Colonic mucosa (tissue), 4 donors: ENCODE measurements at regions not wholly inside any gene's neighbourhood (a gene's known extent, or its start where the extent isn't known, plus 50 kb on each side); places are given as distances from the start of the nearest gene placed in this dataset.

Source experiments
- DNase-seq: peaks from one replicate; pipeline ENCODE4 v3.0.0-alpha.2; 2020
- H3K27ac ChIP-seq: fragments of 200-600 bp; one replicate; pipeline ENCODE4 v1.8.0; 2021
- H3K27me3 ChIP-seq: fragments of 200-600 bp; one replicate; pipeline ENCODE4 v1.8.0; 2021
- H3K36me3 ChIP-seq: fragments of 200-600 bp; one replicate; pipeline ENCODE4 v1.8.0; 2021
- H3K4me1 ChIP-seq: fragments of 200-600 bp; one replicate; pipeline ENCODE4 v1.8.0; 2021; ENCODE audit warnings: mild to moderate bottlenecking
- H3K4me3 ChIP-seq: fragments of 200-600 bp; one replicate; pipeline ENCODE4 v1.8.0; 2021
- H3K9ac ChIP-seq, 2 donors: one replicate each; pipeline ENCODE4 v1.7.0; 2013; ENCODE audit warnings: control low read depth in 2 of 2, low read depth in 2 of 2, low read length in 2 of 2
- H3K9me3 ChIP-seq: fragments of 200-600 bp; one replicate; pipeline ENCODE4 v1.8.0; 2021
- CTCF ChIP-seq: fragments of 200-600 bp; IDR thresholded peaks from one replicate; pipeline ENCODE4 v1.8.0; 2022; ENCODE audit warnings: antibody characterized with exemption, mild to moderate bottlenecking
- intact Hi-C: fragments of 100-400 bp; cut with DNase I; formaldehyde crosslinking; loops from one replicate; pipeline ENCODE4 v1.14.1; 2022
- donor health status: healthy.
- donor health status: DM: no; HTN: no; CAD: no.
- donor health status: DM: no; HTN: no; CAD: no.

DNA sequence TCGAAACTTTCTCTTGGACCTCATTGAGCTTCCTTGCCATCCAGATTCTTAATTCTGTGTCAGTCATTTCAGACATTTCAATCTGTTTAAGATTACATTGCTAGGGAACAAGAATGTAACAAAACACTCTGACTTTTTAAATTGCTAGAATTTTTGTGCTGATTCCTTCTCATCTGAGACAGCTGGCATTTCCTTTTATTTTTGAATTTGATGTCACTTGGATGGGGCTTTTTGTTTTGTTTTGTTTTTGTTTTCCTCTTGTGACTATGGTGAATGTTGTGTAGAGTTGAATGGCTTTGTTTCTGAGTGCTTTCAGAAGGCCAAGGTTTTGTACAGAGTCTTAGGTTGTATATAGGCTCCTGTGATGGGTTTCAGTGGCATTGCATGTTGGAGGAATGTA is 1129.3 kb downstream of the NAALADL2 start:
- Histone ChIP-seq H3K9me3 (no peaks in the 10 kb centered on the region), H3K9ac (no peak overlapping the region), H3K36me3 (no peaks in the 10 kb centered on the region), H3K4me1 (no peaks in the 10 kb centered on the region), H3K27me3 (no peaks in the 10 kb centered on the region), H3K27ac (no peak overlapping the region), H3K4me3 (no peak overlapping the region)
- no peak for DNase-seq
- no peak for TF ChIP-seq CTCF
- intact Hi-C loops: no loop called here

- no peaks in the 10 kb centered on the region for H3K27me3 ChIP-seq
- H3K4me3 ChIP-seq: no peak overlapping the region
- H3K9me3 ChIP-seq: no peaks in the 10 kb centered on the region
- no peaks in the 10 kb centered on the region for H3K4me1 ChIP-seq
- intact Hi-C loops: no loop called here
- DNase-seq: no peak
- no peak overlapping the region for H3K9ac ChIP-seq
- H3K27ac ChIP-seq: no peak overlapping the region
- no peak for TF ChIP-seq CTCF
- no peaks in the 10 kb centered on the region for H3K36me3 ChIP-seq
Measured at GRCh38 chr3:175985781-175986180, 1126.6 kb downstream of the NAALADL2 start.

DNA sequence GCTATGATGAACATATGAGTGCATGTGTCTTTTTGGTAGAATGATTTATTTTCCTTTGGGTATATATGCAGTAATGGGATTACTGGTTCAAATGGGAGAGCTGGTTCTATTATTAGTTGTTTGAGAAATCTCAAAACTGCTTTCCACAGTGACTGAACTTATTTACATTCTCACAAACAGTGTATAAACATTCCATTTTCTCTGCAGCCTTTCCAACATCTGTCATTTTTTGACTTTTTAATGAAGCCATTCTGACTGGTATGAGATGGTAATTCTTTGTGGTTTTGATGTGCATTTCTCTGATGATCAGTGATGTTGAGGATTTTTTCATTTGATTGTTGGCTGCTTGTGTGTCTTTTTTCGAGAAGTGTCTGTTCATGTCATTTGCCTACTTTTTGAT is 1124.2 kb downstream of the NAALADL2 start:
- no peak overlapping the region for H3K4me3 ChIP-seq
- intact Hi-C loops: no loop called here
- no peaks in the 10 kb centered on the region for H3K4me1 ChIP-seq
- no peak overlapping the region for H3K27ac ChIP-seq
- TF ChIP-seq CTCF: no peak
- DNase-seq: no peak
- H3K27me3 ChIP-seq: no peaks in the 10 kb centered on the region
- no peaks in the 10 kb centered on the region for H3K9me3 ChIP-seq
- no peak overlapping the region for H3K9ac ChIP-seq
- no peaks in the 10 kb centered on the region for H3K36me3 ChIP-seq

DNA sequence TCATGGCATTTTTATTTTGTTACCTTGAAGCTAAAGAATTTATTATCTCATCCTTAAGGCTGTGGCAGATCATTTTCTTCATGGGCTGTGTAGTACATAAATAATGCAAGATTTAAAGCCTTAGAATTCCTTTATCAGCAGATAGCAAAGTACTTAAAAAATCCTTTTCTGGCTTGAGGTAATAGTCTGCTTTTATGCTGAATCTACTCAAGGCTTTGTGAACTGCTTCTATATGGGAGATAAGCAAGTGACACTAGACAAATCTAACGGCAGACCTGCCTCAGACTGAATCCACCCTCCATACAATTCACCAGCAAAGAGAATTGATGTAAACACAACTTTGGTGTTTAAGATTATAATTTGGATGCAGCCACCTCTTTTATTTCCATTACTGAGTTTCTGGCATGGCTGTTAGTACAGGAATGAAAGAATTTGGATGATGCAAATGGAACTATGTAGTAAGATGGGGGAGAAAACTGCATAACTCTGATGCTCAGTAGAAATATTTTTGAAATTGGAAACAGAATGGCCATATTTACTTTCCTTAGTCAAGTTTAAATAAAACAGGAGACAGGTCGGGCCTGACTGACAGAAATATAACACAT is 1121.5 kb downstream of the NAALADL2 start:
- Histone ChIP-seq H3K9ac (no peak overlapping the region), H3K9me3 (no peaks in the 10 kb centered on the region), H3K27me3 (no peaks in the 10 kb centered on the region), H3K36me3 (no peaks in the 10 kb centered on the region), H3K4me3 (no peak overlapping the region), H3K27ac (no peak overlapping the region), H3K4me1 (no peaks in the 10 kb centered on the region)
- no peak for DNase-seq
- TF ChIP-seq CTCF: no peak
- intact Hi-C loops: no loop called here

DNA sequence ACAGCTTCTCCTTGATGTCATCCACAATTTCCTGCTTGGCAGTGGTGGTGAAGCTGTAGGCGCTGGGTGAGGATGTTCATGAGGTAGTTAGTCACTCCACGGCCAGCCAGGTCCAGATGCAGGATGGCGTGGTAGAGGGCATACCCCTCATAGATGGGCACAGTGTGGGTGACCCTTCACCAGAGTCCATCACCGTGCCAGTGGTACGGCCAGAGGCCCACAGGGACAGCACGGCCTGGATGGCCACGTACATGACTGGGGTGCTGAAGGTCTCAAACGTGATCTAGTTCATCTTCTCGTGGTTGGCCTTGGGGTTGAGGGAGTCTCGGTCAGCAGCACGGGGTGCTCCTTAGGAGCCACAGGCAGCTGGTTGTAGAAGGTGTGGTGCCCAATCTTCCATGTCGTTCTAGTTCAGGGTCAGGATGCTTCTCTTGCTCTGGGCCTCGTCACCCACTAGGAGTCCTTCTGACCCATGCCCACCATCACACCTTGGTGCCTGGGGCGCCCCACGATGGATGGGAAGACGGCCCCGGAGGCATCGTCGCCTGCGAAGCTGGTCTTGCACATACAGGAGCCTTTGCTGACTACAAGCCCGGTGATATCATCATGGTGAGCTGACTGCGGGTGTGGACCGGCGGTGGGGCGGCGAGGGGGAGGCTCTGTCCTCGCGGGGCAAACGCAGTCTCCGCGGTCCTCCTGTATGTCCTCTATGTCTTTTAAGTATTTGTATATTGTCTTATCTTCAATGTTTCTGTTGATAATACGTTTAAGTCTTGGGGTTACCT is 1119.0 kb downstream of the NAALADL2 start:
- Histone ChIP-seq H3K9me3 (no peaks in the 10 kb centered on the region), H3K27me3 (no peaks in the 10 kb centered on the region), H3K36me3 (no peaks in the 10 kb centered on the region), H3K27ac (no peak overlapping the region), H3K4me1 (no peaks in the 10 kb centered on the region), H3K9ac (no peak overlapping the region), H3K4me3 (no peak overlapping the region)
- no peak for TF ChIP-seq CTCF
- intact Hi-C loops: no loop called here
- no peak for DNase-seq
